ENCODE measurements at regions not wholly inside any gene's neighbourhood (a gene's known extent, or its start where the extent isn't known, plus 50 kb on each side); places are given as distances from the start of the nearest gene placed in this dataset.

DNA sequence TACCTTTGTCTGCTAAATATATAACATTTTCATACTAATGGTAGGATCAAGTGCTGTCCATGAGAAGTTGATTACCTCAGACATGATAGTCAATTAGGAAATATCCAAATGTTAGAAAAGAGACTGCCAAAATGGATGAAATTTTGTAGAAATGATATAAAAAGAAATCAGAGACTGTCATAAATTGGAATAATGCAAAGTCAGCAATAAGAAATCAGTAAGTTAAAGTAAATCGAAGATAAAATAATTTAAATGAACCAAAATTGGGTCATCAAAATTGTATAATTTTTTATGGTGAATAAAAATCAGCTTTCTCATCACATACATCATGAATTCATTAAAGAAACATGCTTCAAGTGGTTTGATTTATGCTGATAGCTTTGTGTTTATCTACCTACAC lies 165.3 kb upstream of the CDH2 start:
- no peak for TF ChIP-seq PML (IDR thresholded peaks at IDR 0.05; ENCODE audit: low read length)
- TF ChIP-seq TCF3 (IDR thresholded peaks at IDR 0.05; ENCODE audit: borderline replicate concordance, insufficient read depth, low read depth, low read length): no peak
- no peak for TF ChIP-seq SREBF1 (IDR thresholded peaks at IDR 0.05; ENCODE audit: low read length)
- no peak for TF ChIP-seq YBX1 (IDR thresholded peaks at IDR 0.05)
- no peak for TF ChIP-seq ASH2L (IDR thresholded peaks at IDR 0.05; ENCODE audit: borderline replicate concordance, low read depth)
- TF ChIP-seq RB1 (IDR thresholded peaks at IDR 0.05; ENCODE audit: borderline replicate concordance): no peak
- no peak for TF ChIP-seq CEBPB (IDR thresholded peaks at IDR 0.05; ENCODE audit: borderline replicate concordance in 1 of 2, low read depth in 2 of 2, low read length in 2 of 2)
- TF ChIP-seq POLR2AphosphoS5 (IDR thresholded peaks at IDR 0.05; ENCODE audit: low read length): no peak
- TF ChIP-seq POLR2AphosphoS2 (IDR thresholded peaks at IDR 0.05; ENCODE audit: low read depth, low read length): no peak
- no peak for TF ChIP-seq SUPT20H (IDR thresholded peaks at IDR 0.05; ENCODE audit: borderline replicate concordance, control insufficient read depth, low read depth, low read length)
- TF ChIP-seq, protein P1, sequence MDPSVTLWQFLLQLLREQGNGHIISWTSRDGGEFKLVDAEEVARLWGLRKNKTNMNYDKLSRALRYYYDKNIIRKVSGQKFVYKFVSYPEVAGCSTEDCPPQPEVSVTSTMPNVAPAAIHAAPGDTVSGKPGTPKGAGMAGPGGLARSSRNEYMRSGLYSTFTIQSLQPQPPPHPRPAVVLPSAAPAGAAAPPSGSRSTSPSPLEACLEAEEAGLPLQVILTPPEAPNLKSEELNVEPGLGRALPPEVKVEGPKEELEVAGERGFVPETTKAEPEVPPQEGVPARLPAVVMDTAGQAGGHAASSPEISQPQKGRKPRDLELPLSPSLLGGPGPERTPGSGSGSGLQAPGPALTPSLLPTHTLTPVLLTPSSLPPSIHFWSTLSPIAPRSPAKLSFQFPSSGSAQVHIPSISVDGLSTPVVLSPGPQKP (IDR thresholded peaks at IDR 0.05; ENCODE audit: low read depth, low read length): no peak
- TF ChIP-seq ZNF384 (IDR thresholded peaks at IDR 0.05; ENCODE audit: borderline replicate concordance, low read depth, low read length): no peak
- no peak for TF ChIP-seq ZNF274 (IDR thresholded peaks at IDR 0.05; ENCODE audit: insufficient read depth, insufficient read length)
- no peak for TF ChIP-seq SMAD5 (IDR thresholded peaks at IDR 0.05; ENCODE audit: low read depth)
- TF ChIP-seq EZH2 (IDR thresholded peaks at IDR 0.05; ENCODE audit: borderline replicate concordance, control insufficient read depth, low read depth, low read length): no peak
- no peak for TF ChIP-seq RAD21 (IDR thresholded peaks at IDR 0.05; ENCODE audit: insufficient read depth, low read depth, low read length)
- TF ChIP-seq, protein P2, sequence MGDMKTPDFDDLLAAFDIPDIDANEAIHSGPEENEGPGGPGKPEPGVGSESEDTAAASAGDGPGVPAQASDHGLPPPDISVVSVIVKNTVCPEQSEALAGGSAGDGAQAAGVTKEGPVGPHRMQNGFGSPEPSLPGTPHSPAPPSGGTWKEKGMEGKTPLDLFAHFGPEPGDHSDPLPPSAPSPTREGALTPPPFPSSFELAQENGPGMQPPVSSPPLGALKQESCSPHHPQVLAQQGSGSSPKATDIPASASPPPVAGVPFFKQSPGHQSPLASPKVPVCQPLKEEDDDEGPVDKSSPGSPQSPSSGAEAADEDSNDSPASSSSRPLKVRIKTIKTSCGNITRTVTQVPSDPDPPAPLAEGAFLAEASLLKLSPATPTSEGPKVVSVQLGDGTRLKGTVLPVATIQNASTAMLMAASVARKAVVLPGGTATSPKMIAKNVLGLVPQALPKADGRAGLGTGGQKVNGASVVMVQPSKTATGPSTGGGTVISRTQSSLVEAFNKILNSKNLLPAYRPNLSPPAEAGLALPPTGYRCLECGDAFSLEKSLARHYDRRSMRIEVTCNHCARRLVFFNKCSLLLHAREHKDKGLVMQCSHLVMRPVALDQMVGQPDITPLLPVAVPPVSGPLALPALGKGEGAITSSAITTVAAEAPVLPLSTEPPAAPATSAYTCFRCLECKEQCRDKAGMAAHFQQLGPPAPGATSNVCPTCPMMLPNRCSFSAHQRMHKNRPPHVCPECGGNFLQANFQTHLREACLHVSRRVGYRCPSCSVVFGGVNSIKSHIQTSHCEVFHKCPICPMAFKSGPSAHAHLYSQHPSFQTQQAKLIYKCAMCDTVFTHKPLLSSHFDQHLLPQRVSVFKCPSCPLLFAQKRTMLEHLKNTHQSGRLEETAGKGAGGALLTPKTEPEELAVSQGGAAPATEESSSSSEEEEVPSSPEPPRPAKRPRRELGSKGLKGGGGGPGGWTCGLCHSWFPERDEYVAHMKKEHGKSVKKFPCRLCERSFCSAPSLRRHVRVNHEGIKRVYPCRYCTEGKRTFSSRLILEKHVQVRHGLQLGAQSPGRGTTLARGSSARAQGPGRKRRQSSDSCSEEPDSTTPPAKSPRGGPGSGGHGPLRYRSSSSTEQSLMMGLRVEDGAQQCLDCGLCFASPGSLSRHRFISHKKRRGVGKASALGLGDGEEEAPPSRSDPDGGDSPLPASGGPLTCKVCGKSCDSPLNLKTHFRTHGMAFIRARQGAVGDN (IDR thresholded peaks at IDR 0.05): no peak
- RAD21 ChIA-PET (ENCODE audit: unreplicated experiment): no interaction called here
- no peak overlapping the region for H3K27ac ChIP-seq (ENCODE audit: control insufficient read depth, insufficient read depth)

More for the DNA sequence above, 165.3 kb upstream of the CDH2 start:
- Histone ChIP-seq H4K20me1 (ENCODE audit: control insufficient read depth, insufficient read depth) (no peaks in the 10 kb centered on the region), H3K4me1 (ENCODE audit: control insufficient read depth, insufficient read depth, low read length) (no peaks in the 10 kb centered on the region), H3K36me3 (ENCODE audit: control insufficient read depth in 2 of 2, insufficient read depth in 2 of 2, low read length in 1 of 2) (no peaks in the 10 kb centered on the region), H3K79me2 (ENCODE audit: control insufficient read depth, insufficient read depth, low read length) (no peaks in the 10 kb centered on the region), H3K4me2 (ENCODE audit: control insufficient read depth, insufficient read depth) (no peak overlapping the region), H3K27me3 (replicated peaks in 1 of 2; ENCODE audit: control insufficient read depth in 2 of 2, insufficient read depth in 2 of 2, low read length in 1 of 2) (no peaks in the 10 kb centered on the region), H3K4me3 (no peak overlapping the region), H2AFZ (ENCODE audit: control insufficient read depth, low read depth, low read length) (no peak overlapping the region), H3K9me3 (replicated peaks; ENCODE audit: control insufficient read depth, insufficient read depth, low read length) (no peaks in the 10 kb centered on the region), H3K9ac (ENCODE audit: control insufficient read depth, insufficient read depth, low read length) (no peak overlapping the region)
- no peak for DNase-seq (ENCODE audit: low read depth, low spot score)
- BruUV-seq (replicated peaks): no TSS peak
- 4% methylated on average over 1 of the region's 1 CpG for WGBS (ENCODE audit: insufficient coverage, insufficient replicate concordance, low lambda C conversion rate, missing lambda C conversion rate)
- intact Hi-C loops (cut with micrococcal nuclease; ENCODE audit: unreplicated experiment): no loop called here
- FAIRE-seq: no peak
- SMC1A ChIA-PET (ENCODE audit: uncharacterized antibody, unreplicated experiment): no interaction called here
- POLR2A ChIA-PET: no interaction called here
- in situ Hi-C loops (cut with MboI): no loop called here
- CTCF ChIA-PET: no interaction called here
- no peak for ATAC-seq
